GM18505 (cell line): ENCODE measurements at regions not wholly inside any gene's neighbourhood (a gene's known extent, or its start where the extent isn't known, plus 50 kb on each side); places are given as distances from the start of the nearest gene placed in this dataset.
A peak's percentile ranks its signal among the peaks of the same experiment; 100 is the strongest.
"Not testable (repeated sequence)": the region's sequence is repeated elsewhere in the genome, so short reads cannot be mapped to it uniquely, and the experiment has no call there.

Experiments used
- ATAC-seq: cut with Tn5 transposase; IDR thresholded peaks from one replicate; pipeline ENCODE4 v1.9.1; 2021; ENCODE audit not compliant: unreplicated experiment
- POLR2A ChIP-seq: IDR thresholded peaks from 4 replicates; pipeline ENCODE4 v1.6.1; 2011; ENCODE audit warnings: borderline replicate concordance; ENCODE audit not compliant: insufficient read depth, insufficient read length; ENCODE audit errors: extremely low read depth

DNA sequence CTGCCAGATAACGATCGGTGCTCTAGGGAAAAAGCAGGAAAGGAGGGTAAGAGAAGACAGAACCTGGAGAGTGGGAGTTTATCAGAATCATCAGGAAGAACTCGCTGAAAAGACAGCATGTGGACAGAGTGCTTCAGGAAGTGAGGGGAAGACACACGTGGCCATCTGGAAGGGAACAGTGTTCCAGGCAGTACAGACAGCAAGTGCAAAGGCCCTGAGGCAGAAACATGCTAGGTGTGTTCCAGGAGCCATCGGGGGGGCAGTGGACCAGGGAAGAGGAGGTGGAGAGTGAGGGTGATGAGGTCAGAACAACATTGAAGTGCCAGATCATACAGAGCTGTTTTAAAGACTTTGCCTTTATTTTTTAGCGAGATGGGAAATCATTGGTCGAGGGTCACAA lies 354.3 kb upstream of the CNR1 start:
- no peak for ATAC-seq
- TF ChIP-seq POLR2A: no peak

- no peak for TF ChIP-seq POLR2A
- no peak for ATAC-seq
Measured at GRCh38 chr6:88520017-88520338, 353.8 kb upstream of the CNR1 start.

DNA sequence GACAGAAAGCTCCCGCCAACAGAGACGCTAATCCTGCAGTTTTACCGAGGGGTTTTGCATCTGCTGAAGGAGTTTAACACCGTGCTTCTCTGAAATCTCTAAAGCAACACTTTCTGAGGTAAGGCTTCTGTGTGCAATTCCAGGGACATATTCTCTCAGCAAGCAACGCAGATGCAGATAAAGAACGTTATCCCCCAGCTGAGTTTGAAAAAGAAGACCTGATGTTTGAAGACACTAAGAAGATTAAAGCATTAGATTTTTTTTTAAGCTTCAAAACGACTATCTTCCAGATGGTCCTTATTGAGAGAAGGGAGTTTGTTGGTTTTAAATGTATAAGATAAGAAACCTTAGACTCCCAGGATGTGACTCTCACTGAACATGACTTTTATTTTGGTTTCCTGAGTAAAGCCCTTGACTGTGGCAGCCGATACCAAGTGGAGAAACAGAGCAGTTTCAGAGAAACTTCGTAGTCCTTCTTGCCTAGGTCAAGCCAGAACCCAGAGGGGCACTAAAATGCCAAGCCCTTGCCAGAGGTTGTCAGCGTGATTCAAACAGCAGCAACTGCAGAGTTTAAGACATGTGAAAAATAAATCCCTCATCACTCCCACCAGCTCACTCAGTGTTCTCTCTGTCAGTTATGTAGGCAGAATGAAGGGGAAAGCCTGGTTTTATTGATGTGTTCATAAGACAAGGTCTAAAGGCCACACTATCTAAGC lies 353.3 kb upstream of the CNR1 start:
- TF ChIP-seq POLR2A: no peak
- ATAC-seq: no peak

- TF ChIP-seq POLR2A: no peak
- ATAC-seq: no peak
Measured at GRCh38 chr6:88517737-88518136, 351.6 kb upstream of the CNR1 start.

DNA sequence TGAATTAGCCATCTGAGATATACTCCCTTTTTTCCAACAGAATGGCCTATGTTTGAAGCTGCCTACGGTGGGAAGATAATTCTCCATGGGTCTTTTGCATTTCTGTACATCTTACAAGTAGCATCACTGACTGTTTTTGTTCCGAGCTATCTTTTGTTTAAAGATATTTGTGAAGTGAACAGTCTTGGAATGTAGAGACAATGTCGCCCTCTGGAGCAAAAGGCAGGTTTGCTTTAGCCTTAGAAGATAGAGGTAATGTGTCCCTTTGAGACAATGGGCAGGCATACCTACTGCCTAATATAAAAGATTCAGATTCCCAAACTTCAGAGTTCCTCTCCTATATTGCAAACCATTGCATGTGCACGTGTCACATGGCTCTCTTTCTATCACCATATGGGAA lies 347.8 kb upstream of the CNR1 start:
- ATAC-seq: no peak

GRCh38 chr6:88513471-88513870 lies 347.3 kb upstream of the CNR1 start:
- no peak for TF ChIP-seq POLR2A

More for the DNA sequence above, 347.8 kb upstream of the CNR1 start:
- no peak for TF ChIP-seq POLR2A

DNA sequence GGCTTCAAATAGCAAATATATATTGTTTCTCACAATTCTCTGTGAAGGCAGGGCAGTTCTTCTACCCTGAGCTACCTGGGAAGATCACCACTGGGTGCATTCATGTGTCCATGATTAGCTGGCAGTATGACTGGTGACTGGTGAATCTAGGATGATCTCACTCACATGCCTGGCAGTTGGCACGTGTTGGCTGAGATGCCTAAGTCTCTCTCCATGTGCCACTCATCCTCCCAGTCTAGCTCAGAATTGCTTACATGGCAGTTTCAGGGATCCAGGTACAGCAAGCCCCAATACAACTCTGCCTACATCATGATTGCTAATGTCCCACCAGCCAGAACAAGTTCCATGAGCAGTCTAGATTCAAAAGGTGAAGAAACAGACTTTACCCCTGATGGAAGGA lies 346.8 kb upstream of the CNR1 start:
- ATAC-seq: no peak
- no peak for TF ChIP-seq POLR2A

More at GRCh38 chr6:88513471-88513870, 347.3 kb upstream of the CNR1 start:
- ATAC-seq: no peak

- no peak for ATAC-seq
- TF ChIP-seq POLR2A: no peak
Measured at GRCh38 chr6:88502391-88502790, 336.2 kb upstream of the CNR1 start.

- no peak for TF ChIP-seq POLR2A
- no peak for ATAC-seq
Measured at GRCh38 chr6:88499845-88500699, 333.9 kb upstream of the CNR1 start.

DNA sequence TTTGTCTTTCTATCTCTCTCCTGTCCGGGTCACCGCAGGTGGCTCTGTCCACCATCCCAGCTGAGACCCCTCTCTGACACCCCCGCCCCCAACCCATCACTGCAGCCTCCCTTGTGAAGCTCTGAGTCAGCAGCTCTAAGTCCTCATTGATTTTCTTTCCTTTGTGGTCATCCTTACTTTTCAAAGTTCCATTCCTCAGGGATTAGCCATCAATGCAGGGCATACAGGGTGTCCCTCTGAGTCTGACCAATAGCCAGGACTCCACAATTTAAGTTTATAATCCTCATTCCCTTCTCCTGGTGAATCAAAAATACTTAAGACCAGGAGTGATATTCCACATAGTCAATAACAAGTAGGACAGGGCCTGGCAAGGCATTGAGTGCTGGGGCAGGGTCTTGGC lies 333.3 kb upstream of the CNR1 start:
- TF ChIP-seq POLR2A: no peak
- no peak for ATAC-seq

GRCh38 chr6:88497403-88497802 lies 331.3 kb upstream of the CNR1 start:
- not testable (repeated sequence) for ATAC-seq

- peak; percentile 70 for ATAC-seq
Measured at GRCh38 chr6:88494401-88495140, 328.4 kb upstream of the CNR1 start.

GRCh38 chr6:88493717-88494116 lies 327.6 kb upstream of the CNR1 start:
- peak; percentile 20 for ATAC-seq
- no peak for TF ChIP-seq POLR2A

More at GRCh38 chr6:88494401-88495140, 328.4 kb upstream of the CNR1 start:
- TF ChIP-seq POLR2A: no peak
